H1 (cell line): ENCODE measurements at regions not wholly inside any gene's neighbourhood (a gene's known extent, or its start where the extent isn't known, plus 50 kb on each side); places are given as distances from the start of the nearest gene placed in this dataset.

ENCODE experiments used
- CTCF ChIA-PET: fragments of 300-600 bp; sonication (Branson Sonifier 250); formaldehyde crosslinking; loops from one replicate; lab custom pipeline; 2021; ENCODE audit not compliant: partially characterized antibody; lab: Charles Lee
- POLR2A ChIA-PET: fragments of 300-600 bp; sonication (Branson Sonifier 250); formaldehyde crosslinking; loops from one replicate; lab custom pipeline; 2021; ENCODE audit warnings: inconsistent platforms; ENCODE audit not compliant: partially characterized antibody; lab: Charles Lee
- DNase-seq, 2 experiments: peaks; one replicate each; pipeline versions ENCODE4 v3.0.0 to v3.0.0-alpha.2; 2010 to 2022; ENCODE audit warnings: low spot score in 2 of 2, low read depth in 1 of 2, mixed read lengths in 1 of 2
- FAIRE-seq: peaks from 2 replicates; lab custom pipeline; 2011; peaks lifted over from hg19 to GRCh38; lab: Jason Lieb, UNC
- H2AFZ ChIP-seq: 2 replicates; pipeline ENCODE4 v1.8.1; 2012; ENCODE audit warnings: low read length, inconsistent platforms
- H2AK5ac ChIP-seq: 2 replicates; pipeline ENCODE4 v1.6.1; 2013; ENCODE audit warnings: low read depth, low read length
- H2BK120ac ChIP-seq: replicated peaks from 2 replicates; pipeline ENCODE3; 2013; ENCODE audit warnings: low read depth, low read length, inconsistent platforms
- H2BK12ac ChIP-seq: 2 replicates; pipeline ENCODE4 v1.6.1; 2013; ENCODE audit warnings: low read depth, low read length
- H2BK15ac ChIP-seq: 2 replicates; pipeline ENCODE4 v1.6.1; 2013; ENCODE audit warnings: low read length
- H2BK20ac ChIP-seq: 2 replicates; pipeline ENCODE4 v1.6.1; 2013; ENCODE audit warnings: low read length
- H2BK5ac ChIP-seq: 2 replicates; pipeline ENCODE4 v1.6.1; 2013; ENCODE audit warnings: low read depth, low read length
- H3K14ac ChIP-seq: 2 replicates; pipeline ENCODE4 v1.6.1; 2013; ENCODE audit warnings: inconsistent platforms; ENCODE audit not compliant: insufficient read length
- H3K18ac ChIP-seq: 2 replicates; pipeline ENCODE4 v1.6.1; 2013; ENCODE audit warnings: low read length; ENCODE audit errors: extremely low read depth
- H3K23ac ChIP-seq: 2 replicates; pipeline ENCODE4 v1.6.1; 2013; ENCODE audit warnings: inconsistent platforms; ENCODE audit not compliant: insufficient read length
- H3K23me2 ChIP-seq: 2 replicates; pipeline ENCODE4 v1.6.1; 2013; ENCODE audit warnings: low read depth, low read length
- H3K27ac ChIP-seq: 2 replicates; pipeline ENCODE4 v1.6.1; 2011; ENCODE audit warnings: low read depth, low read length, inconsistent platforms
- H3K27me3 ChIP-seq, 4 experiments: replicated peaks in 1 of 4; 1 replicate in 1 of 4; 2 replicates in 3 of 4; pipeline versions ENCODE4 v1.6.1 to v1.8.1; 2011 to 2013; ENCODE audit warnings: low read length in 3 of 4, mild to moderate bottlenecking in 3 of 4, inconsistent platforms in 2 of 4, mixed read lengths in 2 of 4, moderate library complexity in 1 of 4; ENCODE audit not compliant: control insufficient read depth in 3 of 4, insufficient read depth in 3 of 4; ENCODE audit errors: extremely low read depth in 1 of 4
- H3K36me3 ChIP-seq, 4 experiments: 2 replicates each; pipeline versions ENCODE4 v1.6.1 to v1.8.1; 2011 to 2013; ENCODE audit warnings: mild to moderate bottlenecking in 4 of 4, low read length in 3 of 4, moderate library complexity in 2 of 4, control low read depth in 1 of 4, inconsistent platforms in 1 of 4; ENCODE audit not compliant: insufficient read depth in 4 of 4, control insufficient read depth in 2 of 4
- H3K4ac ChIP-seq: replicated peaks from 2 replicates; pipeline ENCODE3; 2013; ENCODE audit warnings: low read length, low read depth, mixed read lengths, inconsistent platforms; ENCODE audit not compliant: insufficient read length
- H3K4me1 ChIP-seq, 4 experiments: replicated peaks in 1 of 4; 1 replicate in 1 of 4; 2 replicates in 3 of 4; pipeline versions ENCODE4 v1.6.1 to v1.8.1; 2011 to 2013; ENCODE audit warnings: low read length in 3 of 4, inconsistent platforms in 2 of 4, mixed read lengths in 1 of 4; ENCODE audit not compliant: insufficient read depth in 4 of 4, control insufficient read depth in 3 of 4
- H3K4me2 ChIP-seq, 2 experiments: 2 replicates each; pipeline versions ENCODE4 v1.6.1 to v1.8.1; 2011 to 2013; ENCODE audit warnings: low read depth in 2 of 2, low read length in 2 of 2, control low read depth in 1 of 2, inconsistent platforms in 1 of 2, mild to moderate bottlenecking in 1 of 2; ENCODE audit not compliant: insufficient read depth in 1 of 2
- H3K4me3 ChIP-seq, 4 experiments: fragments of 200-600, 300-600 bp in 1 of 4; sonication (generic), shearing (Covaris generic), sonication (Bioruptor Twin) in 1 of 4; 2 replicates each; pipeline versions ENCODE4 v1.5.1 to v1.8.1; 2011 to 2016; ENCODE audit warnings: low read length in 4 of 4, low read depth in 3 of 4, control low read depth in 2 of 4, inconsistent platforms in 2 of 4, mild to moderate bottlenecking in 2 of 4, mixed read lengths in 1 of 4, moderate library complexity in 1 of 4; ENCODE audit not compliant: insufficient read depth in 2 of 4; ENCODE audit errors: extremely low read depth in 1 of 4
- H3K56ac ChIP-seq: replicated peaks from 2 replicates; pipeline ENCODE3; 2013; ENCODE audit warnings: low read depth, mild to moderate bottlenecking, mixed read lengths, low read length, inconsistent platforms; ENCODE audit not compliant: insufficient read length
- H3K79me1 ChIP-seq: 2 replicates; pipeline ENCODE4 v1.6.1; 2013; ENCODE audit warnings: low read depth, low read length, control low read depth
- H3K79me2 ChIP-seq, 2 experiments: 2 replicates each; pipeline versions ENCODE4 v1.6.1 to v1.8.1; 2012 to 2013; ENCODE audit warnings: low read length in 2 of 2, mild to moderate bottlenecking in 2 of 2, inconsistent platforms in 1 of 2; ENCODE audit not compliant: insufficient read depth in 2 of 2, control insufficient read depth in 1 of 2
- H3K9ac ChIP-seq, 4 experiments: replicated peaks in 1 of 4; 1 replicate in 1 of 4; 2 replicates in 3 of 4; pipeline versions ENCODE4 v1.6.1 to v1.8.1; 2011 to 2013; ENCODE audit warnings: low read depth in 3 of 4, low read length in 3 of 4, control low read depth in 2 of 4, mild to moderate bottlenecking in 2 of 4, moderate library complexity in 2 of 4, inconsistent platforms in 1 of 4; ENCODE audit errors: extremely low read depth in 1 of 4
- H3K9me3 ChIP-seq, 2 experiments: 2 replicates each; pipeline versions ENCODE4 v1.6.1 to v1.8.1; 2012 to 2013; ENCODE audit warnings: mild to moderate bottlenecking in 2 of 2, moderate library complexity in 2 of 2, control low read depth in 1 of 2, inconsistent platforms in 1 of 2, low read depth in 1 of 2, low read length in 1 of 2, mixed read lengths in 1 of 2; ENCODE audit not compliant: insufficient read depth in 2 of 2
- H4K20me1 ChIP-seq, 2 experiments: replicated peaks in 1 of 2; 2 replicates each; pipeline versions ENCODE3 to v1.8.1; 2011 to 2013; ENCODE audit warnings: inconsistent platforms in 2 of 2, low read length in 2 of 2, mild to moderate bottlenecking in 1 of 2; ENCODE audit not compliant: insufficient read depth in 2 of 2, control insufficient read depth in 1 of 2
- H4K5ac ChIP-seq: 2 replicates; pipeline ENCODE4 v1.6.1; 2013; ENCODE audit warnings: low read length, low read depth, mixed read lengths, inconsistent platforms; ENCODE audit not compliant: insufficient read length
- H4K8ac ChIP-seq: 2 replicates; pipeline ENCODE4 v1.8.0; 2013; ENCODE audit warnings: mild to moderate bottlenecking, moderate library complexity, low read length, inconsistent platforms; ENCODE audit not compliant: insufficient read depth; ENCODE audit errors: extremely low read depth
- H4K91ac ChIP-seq: replicated peaks from 2 replicates; pipeline ENCODE3; 2013; ENCODE audit warnings: low read length, mixed read lengths, inconsistent platforms; ENCODE audit not compliant: insufficient read length
- CEBPB ChIP-seq: IDR thresholded peaks from 2 replicates; pipeline ENCODE4 v1.6.1; 2012; ENCODE audit warnings: low read depth, low read length
- KDM4A ChIP-seq: IDR thresholded peaks from one replicate; pipeline ENCODE4 v1.7.1; 2012; ENCODE audit warnings: low read depth, mild to moderate bottlenecking, moderate library complexity, low read length, inconsistent platforms; ENCODE audit not compliant: severe bottlenecking
- PHF8 ChIP-seq: fragments of 200-600 bp; sonication (generic); conservative IDR thresholded peaks from 2 replicates; pipeline ENCODE4 v1.7.1; 2012; ENCODE audit warnings: low read depth, mild to moderate bottlenecking, inconsistent platforms, low read length, moderate library complexity
- SP1 ChIP-seq: IDR thresholded peaks from 2 replicates; pipeline ENCODE4 v1.6.1; 2011; ENCODE audit warnings: low read depth, low read length
- YY1 ChIP-seq: IDR thresholded peaks from 2 replicates; pipeline ENCODE4 v1.6.1; 2011; ENCODE audit warnings: low read depth, mild to moderate bottlenecking, low read length
- WGBS, 2 experiments: shearing (Covaris generic) in 1 of 2; methylation state at CpG; one replicate each; pipeline versions ENCODE4 v1.1.6 to v1.1.7; 2013 to 2015; ENCODE audit warnings: low lambda C conversion rate in 2 of 2, mixed read lengths in 2 of 2, inconsistent platforms in 1 of 2, low coverage in 1 of 2, missing lambda C conversion rate in 1 of 2; ENCODE audit not compliant: insufficient replicate concordance in 2 of 2, insufficient coverage in 1 of 2, insufficient read length in 1 of 2; ENCODE audit errors: extremely low coverage in 1 of 2, missing lambda C conversion rate in 1 of 2; 5-methylcytosine and 5-hydroxymethylcytosine counted together

- Histone ChIP-seq H4K20me1 (no peaks in the 10 kb centered on the region), H3K79me2 (no peaks in the 10 kb centered on the region), H3K23ac (no peak overlapping the region), H3K36me3 (no peaks in the 10 kb centered on the region), H2AK5ac (no peak overlapping the region), H3K9me3 (no peaks in the 10 kb centered on the region), H4K5ac (no peak overlapping the region), H2BK15ac (no peak overlapping the region), H3K4me1 (no peaks in the 10 kb centered on the region), H2BK20ac (no peak overlapping the region), H4K8ac (no peak overlapping the region), H3K14ac (no peak overlapping the region)
- DNase-seq: no peak
- POLR2A ChIA-PET: no interaction called here
- CTCF ChIA-PET: no interaction called here
- TF ChIP-seq CEBPB (no peak), PHF8 (no peak), YY1 (no peak), SP1 (no peak), KDM4A (no peak)
- TF ChIP-seq, all 59 proteins: peak for 0
- Histone ChIP-seq H3K27me3 (no peaks in the 10 kb centered on the region), H3K4me3 (no peak overlapping the region), H2BK120ac (no peak overlapping the region), H3K18ac (no peak overlapping the region), H2BK5ac (no peak overlapping the region), H2BK12ac (no peak overlapping the region), H2AFZ (no peak overlapping the region), H3K4me2 (no peak overlapping the region), H4K91ac (no peak overlapping the region), H3K4ac (no peak overlapping the region), H3K23me2 (no peaks in the 10 kb centered on the region; the same call in 1 of the 2 replicates), H3K27ac (no peak overlapping the region), H3K9ac (no peak overlapping the region), H3K56ac (no peak overlapping the region), H3K79me1 (no peaks in the 10 kb centered on the region)
- WGBS, 2 experiments: 90% methylated on average over 2 of the region's 2 CpGs; no CpG with 5 or more reads in 1 of the 2 experiments
- FAIRE-seq: no peak
These were observed 624.1 kb downstream of the ANXA1 start for GRCh38 chr9:73775757-73776156.
